Middle frontal gyrus (tissue), 1 donor: ENCODE measurements at regions not wholly inside any gene's neighbourhood (a gene's known extent, or its start where the extent isn't known, plus 50 kb on each side); places are given as distances from the start of the nearest gene placed in this dataset.
"Not testable (repeated sequence)": the region's sequence is repeated elsewhere in the genome, so short reads cannot be mapped to it uniquely, and the experiment has no call there.

Experiments
- DNase-seq: peaks from one replicate; pipeline ENCODE4 v3.0.0-alpha.2; 2015; ENCODE audit warnings: low spot score; ENCODE audit errors: extremely low spot score

GRCh38 chr7:63205136-63205535 lies 793.5 kb upstream of the ZNF722 start:
- peak; percentile 24 for DNase-seq

GRCh38 chr7:63233101-63233500 lies 765.5 kb upstream of the ZNF722 start:
- not testable (repeated sequence) for DNase-seq

GRCh38 chr7:63233881-63234280 lies 764.8 kb upstream of the ZNF722 start:
- DNase-seq = no peak
